H9 (cell line): ENCODE measurements at regions not wholly inside any gene's neighbourhood (a gene's known extent, or its start where the extent isn't known, plus 50 kb on each side); places are given as distances from the start of the nearest gene placed in this dataset.

Experiments
- DNase-seq: peaks from one replicate; pipeline ENCODE4 v3.0.0-alpha.2; 2017
- H2AFZ ChIP-seq: one replicate; pipeline ENCODE4 v1.6.1; 2013; ENCODE audit warnings: mild to moderate bottlenecking, low read length, control low read depth, moderate library complexity
- H2AK5ac ChIP-seq: 2 replicates; pipeline ENCODE4 v1.6.1; 2013; ENCODE audit warnings: low read length, control low read depth, mixed read lengths; ENCODE audit not compliant: insufficient read length
- H2BK120ac ChIP-seq: one replicate; pipeline ENCODE4 v1.6.1; 2013; ENCODE audit warnings: low read depth, mild to moderate bottlenecking, low read length, control low read depth, inconsistent platforms; ENCODE audit not compliant: poor library complexity, severe bottlenecking
- H2BK12ac ChIP-seq: 2 replicates; pipeline ENCODE4 v1.6.1; 2013; ENCODE audit warnings: low read length, control low read depth, mixed read lengths, low read depth; ENCODE audit not compliant: insufficient read length
- H2BK15ac ChIP-seq: 2 replicates; pipeline ENCODE4 v1.6.1; 2013; ENCODE audit warnings: low read depth, low read length, control low read depth
- H2BK20ac ChIP-seq: one replicate; pipeline ENCODE4 v1.6.1; 2013; ENCODE audit warnings: low read depth, mild to moderate bottlenecking, low read length, control low read depth, inconsistent platforms; ENCODE audit not compliant: poor library complexity, severe bottlenecking
- H2BK5ac ChIP-seq: 2 replicates; pipeline ENCODE4 v1.6.1; 2013; ENCODE audit warnings: low read length, control low read depth, mixed read lengths; ENCODE audit not compliant: insufficient read length
- H3K14ac ChIP-seq: 2 replicates; pipeline ENCODE4 v1.6.1; 2013; ENCODE audit warnings: low read length, control low read depth; ENCODE audit not compliant: insufficient read depth
- H3K18ac ChIP-seq: 2 replicates; pipeline ENCODE4 v1.6.1; 2013; ENCODE audit warnings: low read depth, mild to moderate bottlenecking, mixed read lengths, low read length, control low read depth; ENCODE audit not compliant: insufficient read length
- H3K23ac ChIP-seq: 2 replicates; pipeline ENCODE4 v1.6.1; 2013; ENCODE audit warnings: low read length, control low read depth, mixed read lengths, low read depth; ENCODE audit not compliant: insufficient read length
- H3K23me2 ChIP-seq: 2 replicates; pipeline ENCODE4 v1.6.1; 2013; ENCODE audit warnings: low read depth, mild to moderate bottlenecking, mixed read lengths, low read length, control low read depth; ENCODE audit not compliant: insufficient read length, poor library complexity, severe bottlenecking
- H3K27ac ChIP-seq: 2 replicates; pipeline ENCODE4 v1.5.1; 2013; ENCODE audit warnings: low read length, control low read depth, mixed read lengths, low read depth; ENCODE audit not compliant: insufficient read length
- H3K27me3 ChIP-seq: 2 replicates; pipeline ENCODE4 v1.6.1; 2013; ENCODE audit warnings: low read length, control low read depth, inconsistent platforms; ENCODE audit not compliant: insufficient read depth
- H3K4ac ChIP-seq: 2 replicates; pipeline ENCODE4 v1.6.1; 2013; ENCODE audit warnings: low read depth, mild to moderate bottlenecking, control low read depth, inconsistent platforms, low read length, moderate library complexity
- H3K4me1 ChIP-seq: 2 replicates; pipeline ENCODE4 v1.6.1; 2013; ENCODE audit warnings: low read length, control low read depth, inconsistent platforms; ENCODE audit not compliant: insufficient read depth
- H3K4me2 ChIP-seq: 2 replicates; pipeline ENCODE4 v1.6.1; 2013; ENCODE audit warnings: low read length, control low read depth, mixed read lengths; ENCODE audit not compliant: insufficient read length, insufficient read depth
- H3K56ac ChIP-seq: 2 replicates; pipeline ENCODE4 v1.6.1; 2013; ENCODE audit warnings: low read depth, mild to moderate bottlenecking, mixed read lengths, low read length, control low read depth; ENCODE audit not compliant: insufficient read length
- H3K79me1 ChIP-seq: 2 replicates; pipeline ENCODE4 v1.6.1; 2013; ENCODE audit warnings: low read depth, mild to moderate bottlenecking, moderate library complexity, low read length, control low read depth, inconsistent platforms; ENCODE audit not compliant: insufficient read depth, poor library complexity, severe bottlenecking
- H3K79me2 ChIP-seq: 2 replicates; pipeline ENCODE4 v1.6.1; 2013; ENCODE audit warnings: low read length, control low read depth, inconsistent platforms; ENCODE audit not compliant: insufficient read depth
- H3K9ac ChIP-seq: 2 replicates; pipeline ENCODE4 v1.6.1; 2013; ENCODE audit warnings: low read length, control low read depth, mixed read lengths; ENCODE audit not compliant: insufficient read length; ENCODE audit errors: extremely low read depth
- H3K9me3 ChIP-seq: one replicate; pipeline ENCODE4 v1.6.1; 2013; ENCODE audit warnings: low read depth, low read length, inconsistent platforms; ENCODE audit not compliant: control insufficient read depth
- H3T11ph ChIP-seq: one replicate; pipeline ENCODE4 v1.6.1; 2013; ENCODE audit warnings: mild to moderate bottlenecking, low read length, control low read depth, inconsistent platforms
- H4K20me1 ChIP-seq: one replicate; pipeline ENCODE4 v1.6.1; 2013; ENCODE audit not compliant: control insufficient read depth, insufficient read length, insufficient read depth
- H4K5ac ChIP-seq: 2 replicates; pipeline ENCODE4 v1.6.1; 2013; ENCODE audit warnings: low read depth, mild to moderate bottlenecking, mixed read lengths, low read length, control low read depth; ENCODE audit not compliant: insufficient read length
- H4K8ac ChIP-seq: replicated peaks from 2 replicates; pipeline ENCODE4 v1.6.1; 2013; ENCODE audit warnings: low read length, control low read depth, mixed read lengths, low read depth; ENCODE audit not compliant: insufficient read length
- H4K91ac ChIP-seq: 2 replicates; pipeline ENCODE4 v1.6.1; 2013; ENCODE audit warnings: low read depth, mild to moderate bottlenecking, moderate library complexity, mixed read lengths, low read length, control low read depth; ENCODE audit not compliant: insufficient read length
- H3K27ac Mint-ChIP-seq, 3 experiments: 2 replicates in 2 of 3; 3 replicates in 1 of 3; pipeline ENCODE4 v1.8.0; 2020 to 2021; ENCODE audit warnings: mixed read lengths in 3 of 3, mild to moderate bottlenecking in 1 of 3, moderate library complexity in 1 of 3
- H3K27me3 Mint-ChIP-seq: 2 replicates; pipeline ENCODE4 v1.8.0; 2021; ENCODE audit warnings: low read depth, mild to moderate bottlenecking, moderate library complexity, mixed read lengths
- H3K36me3 Mint-ChIP-seq, 3 experiments: 2 replicates in 2 of 3; 3 replicates in 1 of 3; pipeline ENCODE4 v1.8.0; 2020 to 2021; ENCODE audit warnings: low read depth in 3 of 3, mixed read lengths in 3 of 3; ENCODE audit not compliant: insufficient read depth in 1 of 3
- H3K4me1 Mint-ChIP-seq, 2 experiments: 2 replicates each; pipeline ENCODE4 v1.8.0; 2020; ENCODE audit warnings: mixed read lengths in 2 of 2
- H3K4me3 Mint-ChIP-seq, 2 experiments: 2 replicates in 1 of 2; 3 replicates in 1 of 2; pipeline ENCODE4 v1.8.0; 2020 to 2021; ENCODE audit warnings: mild to moderate bottlenecking in 2 of 2, mixed read lengths in 2 of 2, moderate library complexity in 1 of 2
- H3K9me3 Mint-ChIP-seq, 2 experiments: 2 replicates in 1 of 2; 3 replicates in 1 of 2; pipeline ENCODE4 v1.8.0; 2020; ENCODE audit warnings: mild to moderate bottlenecking in 2 of 2, mixed read lengths in 2 of 2, moderate library complexity in 1 of 2
- WGBS: extraction: QIAGEN DNeasy Blood & Tissue Kit; methylation state at CpG from one replicate; pipeline ENCODE4 v1.1.7; 2013; ENCODE audit warnings: missing lambda C conversion rate, low lambda C conversion rate, mixed read lengths; ENCODE audit not compliant: insufficient read length; ENCODE audit errors: extremely low coverage; 5-methylcytosine and 5-hydroxymethylcytosine counted together
- TF ChIP-seq, protein P1 (sequence below): fragments of 200-600 bp; sonication (generic); conservative IDR thresholded peaks from 3 replicates; pipeline ENCODE4 v1.8.0; 2021; ENCODE audit warnings: antibody characterized with exemption, mild to moderate bottlenecking

DNA sequence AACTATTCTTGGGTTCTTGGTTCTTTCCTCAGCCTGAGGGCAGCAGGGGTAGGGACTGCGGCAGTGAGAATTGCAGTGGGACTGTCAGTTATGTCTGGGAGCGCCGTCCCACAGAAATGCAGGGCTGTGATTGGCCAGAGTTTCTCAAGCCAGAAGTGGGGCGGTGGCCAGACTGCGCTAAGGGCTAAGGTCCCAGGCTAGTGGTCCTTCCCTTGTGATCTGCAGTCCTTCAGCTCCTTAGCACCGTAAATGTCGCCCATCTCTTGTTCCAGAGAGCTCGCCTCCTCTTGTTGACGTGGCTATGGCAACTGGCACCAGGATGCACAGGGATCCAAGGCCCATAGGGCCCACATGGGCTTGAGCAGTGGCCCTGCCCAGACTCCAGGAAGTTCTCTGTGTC is 223.5 kb downstream of the GRIA2 start:
- Mint-ChIP-seq H3K4me1 (no peaks in the 10 kb centered on the region), H3K27ac (no peak overlapping the region)
- no peak overlapping the region for H2BK15ac ChIP-seq

More for the DNA sequence above, 223.5 kb downstream of the GRIA2 start:
- Histone ChIP-seq H3K4me2 (no peak overlapping the region), H2BK120ac (no peak overlapping the region), H3K4ac (no peak overlapping the region), H3K18ac (no peak overlapping the region), H3K56ac (no peak overlapping the region), H3T11ph (no peak overlapping the region), H4K5ac (no peak overlapping the region), H3K23me2 (no peaks in the 10 kb centered on the region), H2BK5ac (no peak overlapping the region), H3K23ac (no peak overlapping the region), H2AFZ (no peak overlapping the region), H3K9ac (no peak overlapping the region), H4K8ac (no peak overlapping the region), H3K9me3 (no peaks in the 10 kb centered on the region), H3K4me1 (no peaks in the 10 kb centered on the region), H3K27me3 (no peaks in the 10 kb centered on the region), H3K27ac (no peak overlapping the region), H2AK5ac (no peak overlapping the region), H3K14ac (no peak overlapping the region), H2BK20ac (no peak overlapping the region), H4K91ac (no peak overlapping the region), H2BK12ac (no peak overlapping the region), H4K20me1 (no peaks in the 10 kb centered on the region), H3K79me1 (no peaks in the 10 kb centered on the region), H3K79me2 (no peaks in the 10 kb centered on the region)
- no peak for DNase-seq
- TF ChIP-seq, protein P1, sequence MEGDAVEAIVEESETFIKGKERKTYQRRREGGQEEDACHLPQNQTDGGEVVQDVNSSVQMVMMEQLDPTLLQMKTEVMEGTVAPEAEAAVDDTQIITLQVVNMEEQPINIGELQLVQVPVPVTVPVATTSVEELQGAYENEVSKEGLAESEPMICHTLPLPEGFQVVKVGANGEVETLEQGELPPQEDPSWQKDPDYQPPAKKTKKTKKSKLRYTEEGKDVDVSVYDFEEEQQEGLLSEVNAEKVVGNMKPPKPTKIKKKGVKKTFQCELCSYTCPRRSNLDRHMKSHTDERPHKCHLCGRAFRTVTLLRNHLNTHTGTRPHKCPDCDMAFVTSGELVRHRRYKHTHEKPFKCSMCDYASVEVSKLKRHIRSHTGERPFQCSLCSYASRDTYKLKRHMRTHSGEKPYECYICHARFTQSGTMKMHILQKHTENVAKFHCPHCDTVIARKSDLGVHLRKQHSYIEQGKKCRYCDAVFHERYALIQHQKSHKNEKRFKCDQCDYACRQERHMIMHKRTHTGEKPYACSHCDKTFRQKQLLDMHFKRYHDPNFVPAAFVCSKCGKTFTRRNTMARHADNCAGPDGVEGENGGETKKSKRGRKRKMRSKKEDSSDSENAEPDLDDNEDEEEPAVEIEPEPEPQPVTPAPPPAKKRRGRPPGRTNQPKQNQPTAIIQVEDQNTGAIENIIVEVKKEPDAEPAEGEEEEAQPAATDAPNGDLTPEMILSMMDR, result no peak
- WGBS, result no CpG with 5 or more reads among the region's 9 CpGs
- Mint-ChIP-seq H3K27me3 (no peaks in the 10 kb centered on the region), H3K4me3 (no peak overlapping the region), H3K9me3 (no peaks in the 10 kb centered on the region; a peak in 1 of 5 replicates), H3K36me3 (no peaks in the 10 kb centered on the region)
